COLO829 (cell line): ENCODE measurements at regions not wholly inside any gene's neighbourhood (a gene's known extent, or its start where the extent isn't known, plus 50 kb on each side); places are given as distances from the start of the nearest gene placed in this dataset.
A peak's percentile ranks its signal among the peaks of the same experiment; 100 is the strongest.

Experiments used
- DNase-seq: peaks from one replicate; pipeline ENCODE4 v3.0.0; 2012; ENCODE audit warnings: low spot score

DNA sequence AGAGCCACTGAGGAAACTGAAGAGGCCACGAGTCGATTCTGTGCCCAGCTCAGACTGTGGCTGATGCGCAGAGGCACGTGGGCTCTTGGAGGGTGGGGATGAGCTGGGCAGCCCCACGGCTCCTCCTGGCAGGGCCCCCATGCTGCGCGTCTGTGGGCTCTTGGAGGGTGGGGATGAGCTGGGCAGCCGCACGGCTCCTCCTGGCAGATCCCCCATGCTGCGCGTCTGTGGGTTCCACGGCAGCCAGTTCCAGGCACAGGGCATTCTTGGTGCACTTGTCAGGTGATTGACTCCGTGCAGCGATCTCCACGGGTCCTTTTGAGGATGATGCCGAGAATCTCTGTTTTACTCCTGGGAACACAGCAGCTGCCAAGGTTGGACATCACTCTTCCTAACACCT is 138.1 kb upstream of the ZNF236 start:
- DNase-seq, result no peak

DNA sequence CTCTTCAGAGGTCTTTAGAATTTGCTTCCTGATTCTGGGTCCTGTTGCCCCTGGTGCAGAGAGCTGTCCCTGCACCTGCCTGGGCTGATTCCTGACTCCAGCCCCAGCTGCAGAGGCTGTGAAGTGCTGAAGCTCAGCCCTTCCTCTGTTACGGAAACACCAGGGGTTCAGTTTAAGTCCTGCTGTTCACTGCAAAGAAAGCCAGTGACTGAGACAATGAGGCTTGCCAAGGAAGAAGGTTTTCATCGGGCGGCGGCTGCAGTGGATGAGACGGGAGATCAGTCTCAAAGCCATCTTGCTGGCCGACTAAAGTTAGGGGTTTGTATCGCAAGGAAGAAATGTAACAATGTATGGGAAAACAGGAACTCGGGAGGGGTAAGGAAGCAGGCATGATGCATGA is 142.4 kb upstream of the ZNF236 start:
- DNase-seq, result no peak

DNA sequence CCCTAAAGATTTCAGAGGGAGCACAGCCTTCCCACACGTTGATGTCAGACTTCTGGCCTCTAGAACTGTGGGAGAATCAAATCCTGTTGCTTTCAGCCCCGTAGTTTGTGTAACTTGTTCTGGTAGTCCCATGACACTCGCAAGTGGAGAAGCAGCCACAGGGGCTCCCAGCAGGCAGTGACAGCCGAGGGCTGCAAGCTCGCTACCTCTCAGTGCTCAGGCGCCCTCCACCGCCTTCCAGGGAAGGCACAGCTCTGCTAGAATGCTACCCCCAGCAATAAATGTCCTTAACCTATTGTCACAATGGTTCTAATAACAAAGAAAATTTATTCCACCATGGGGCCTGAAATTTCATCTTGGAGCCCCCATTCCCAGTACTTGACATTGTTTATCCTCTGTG is 143.1 kb upstream of the ZNF236 start:
- no peak for DNase-seq

- no peak for DNase-seq
Measured at GRCh38 chr18:76678248-76678647, 144.1 kb upstream of the ZNF236 start.

- DNase-seq, result no peak
Measured at GRCh38 chr18:76674596-76674995, 147.8 kb upstream of the ZNF236 start.

DNA sequence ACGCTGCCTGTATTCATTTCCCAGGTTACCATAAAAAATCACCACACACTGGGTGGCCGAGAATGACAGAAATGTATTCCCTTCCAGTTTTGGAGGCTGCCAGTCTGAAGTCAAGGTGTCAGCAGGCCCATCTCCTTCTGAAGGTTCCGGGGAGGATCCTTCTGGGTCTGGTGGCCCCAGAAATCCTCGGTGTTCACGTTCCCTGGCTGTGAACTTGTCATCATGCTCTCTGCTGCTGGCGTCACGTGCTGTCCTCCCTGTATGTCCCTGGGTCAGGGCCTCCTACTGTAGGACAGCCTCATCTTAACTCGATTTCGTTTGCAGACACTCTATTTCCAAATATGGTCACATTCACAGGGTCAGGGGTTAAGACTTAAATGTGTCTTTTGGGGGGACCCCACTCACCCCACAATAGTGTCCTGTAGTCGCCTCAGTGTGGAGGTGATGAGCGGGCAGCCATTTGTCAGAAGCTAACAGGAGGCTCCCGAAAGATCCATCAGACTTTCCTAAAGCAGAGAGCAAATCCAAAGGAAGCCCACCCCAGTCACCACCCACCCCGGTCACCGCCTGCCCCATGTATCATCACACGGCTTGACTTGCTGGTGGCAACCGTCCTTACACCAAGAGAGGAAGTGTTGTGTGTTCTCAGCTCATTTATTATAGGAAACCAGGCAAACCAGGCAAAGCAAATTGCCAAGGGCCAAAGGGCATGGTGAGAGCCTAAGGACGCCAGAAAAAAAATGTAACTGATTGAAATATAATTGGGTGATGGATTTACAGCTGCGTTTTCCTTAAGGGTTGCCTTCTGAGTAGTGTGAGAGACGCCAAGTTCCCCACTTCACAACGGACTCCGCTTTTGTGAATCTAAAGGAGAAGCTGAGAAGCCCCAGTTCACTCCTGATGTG is 148.8 kb upstream of the ZNF236 start:
- DNase-seq, result no peak

DNA sequence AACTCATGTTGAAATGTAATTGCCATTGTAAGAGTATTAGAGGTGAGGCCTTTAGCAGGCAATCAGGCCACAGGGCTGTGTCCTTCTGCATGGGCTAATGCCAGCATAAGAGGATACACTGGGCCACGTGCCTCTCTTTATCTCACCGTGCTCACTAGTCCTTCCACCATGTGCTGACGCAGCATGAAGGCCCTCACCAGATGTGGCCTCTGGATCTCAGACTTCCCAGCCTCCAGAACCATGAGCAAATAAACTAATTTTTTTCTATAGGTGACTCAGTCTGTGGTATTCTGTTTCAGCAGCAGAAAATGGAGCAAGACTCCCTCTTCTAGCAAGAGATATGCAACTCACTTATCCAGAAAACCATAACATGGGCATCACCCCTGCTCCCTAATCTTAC is 149.7 kb upstream of the ZNF236 start:
- DNase-seq, result no peak

- peak; percentile 81 for DNase-seq
Measured at GRCh38 chr18:76670564-76671288, 151.6 kb upstream of the ZNF236 start.

DNA sequence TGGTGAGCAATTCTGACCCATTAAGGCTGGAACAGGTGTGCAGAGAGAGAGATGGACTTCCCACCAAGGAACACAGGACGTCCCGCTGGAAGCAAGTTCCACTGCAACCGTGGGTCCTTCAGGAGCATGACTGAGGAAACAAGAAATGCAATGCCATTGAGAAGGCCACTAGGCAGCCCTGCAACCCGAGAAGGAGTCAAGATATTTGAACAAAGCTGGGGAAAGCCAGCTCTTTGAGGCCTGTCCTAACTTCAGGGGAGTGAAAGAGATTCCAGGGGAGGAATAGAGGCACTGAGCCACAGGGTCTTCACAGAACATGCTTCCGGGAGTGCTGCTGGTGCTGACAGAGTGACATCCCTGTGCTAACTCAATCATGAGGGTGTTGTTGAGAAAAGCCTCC is 153.8 kb upstream of the ZNF236 start:
- DNase-seq, result no peak

GRCh38 chr18:76668119-76668518 is 154.2 kb upstream of the ZNF236 start:
- DNase-seq, result no peak

GRCh38 chr18:76667603-76668002 is 154.8 kb upstream of the ZNF236 start:
- DNase-seq, result no peak

GRCh38 chr18:76662626-76663025 is 159.7 kb upstream of the ZNF236 start:
- DNase-seq, result no peak

- DNase-seq, result no peak
Measured at GRCh38 chr18:76660571-76661192, 161.7 kb upstream of the ZNF236 start.

DNA sequence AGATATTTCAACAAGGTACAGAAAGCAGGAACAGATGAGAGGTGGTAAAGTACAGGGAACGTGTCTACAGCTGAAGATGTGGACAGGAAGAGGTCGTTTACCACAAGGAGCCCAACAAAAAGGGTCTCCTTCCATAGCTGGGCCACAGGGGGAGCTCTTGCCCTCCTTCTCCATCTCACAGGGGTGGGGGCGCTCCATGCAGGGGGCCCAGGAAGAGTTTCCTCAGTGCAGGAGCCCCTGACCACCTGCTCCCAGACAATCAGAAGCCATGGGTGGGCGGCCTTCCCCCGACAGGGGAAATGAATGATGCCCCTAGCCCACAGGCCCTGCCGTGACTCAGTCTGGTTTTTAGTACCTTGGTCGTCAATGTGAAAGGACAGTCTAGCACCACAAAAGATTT is 163.6 kb upstream of the ZNF516 start:
- no peak for DNase-seq

GRCh38 chr18:76657911-76658470 is 162.9 kb upstream of the ZNF516 start:
- no peak for DNase-seq

GRCh38 chr18:76656925-76657827 is 162.1 kb upstream of the ZNF516 start:
- DNase-seq, result no peak

GRCh38 chr18:76654577-76654976 is 159.5 kb upstream of the ZNF516 start:
- DNase-seq, result no peak

DNA sequence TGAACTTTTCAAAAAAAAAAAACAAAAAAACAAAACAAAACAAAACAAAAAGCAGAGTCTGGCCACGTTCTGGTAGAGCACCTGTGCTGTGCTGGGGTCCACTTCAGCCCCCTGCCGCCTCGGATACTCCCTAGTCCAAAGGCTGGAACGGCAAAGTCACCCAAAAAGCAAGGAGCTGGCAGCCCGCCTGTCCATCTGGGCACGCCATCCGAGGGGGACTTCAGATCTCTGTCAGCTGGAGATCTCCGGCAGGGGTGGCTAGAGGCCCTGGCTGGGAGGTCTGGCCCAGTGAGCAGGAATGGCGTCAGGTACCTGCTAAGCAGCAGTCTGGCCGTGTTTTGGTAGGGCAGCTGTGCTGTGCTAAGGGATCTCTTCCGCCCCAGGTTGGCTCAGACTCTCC is 152.3 kb upstream of the ZNF516 start:
- DNase-seq, result no peak

- DNase-seq, result no peak
Measured at GRCh38 chr18:76644580-76644979, 149.5 kb upstream of the ZNF516 start.

- no peak for DNase-seq
Measured at GRCh38 chr18:76643996-76644395, 149.0 kb upstream of the ZNF516 start.

GRCh38 chr18:76643199-76643598 is 148.2 kb upstream of the ZNF516 start:
- DNase-seq, result no peak

- no peak for DNase-seq
Measured at GRCh38 chr18:76640438-76640837, 145.4 kb upstream of the ZNF516 start.
